Stimulated activated CD4-positive, alpha-beta T cell treated with anti-CD3 and anti-CD28 coated beads, TNF-alpha, amount 100 ng/mL, for 1 hour (primary cell): ENCODE measurements at regions not wholly inside any gene's neighbourhood (a gene's known extent, or its start where the extent isn't known, plus 50 kb on each side); places are given as distances from the start of the nearest gene placed in this dataset.
"Not testable (repeated sequence)": the region's sequence is repeated elsewhere in the genome, so short reads cannot be mapped to it uniquely, and the experiment has no call there.

Source experiments
- DNase-seq, 3 donors: peaks; one replicate each; pipeline ENCODE4 v3.0.0-alpha.2; 2020; ENCODE audit warnings: low read depth in 3 of 3, low spot score in 1 of 3

DNA sequence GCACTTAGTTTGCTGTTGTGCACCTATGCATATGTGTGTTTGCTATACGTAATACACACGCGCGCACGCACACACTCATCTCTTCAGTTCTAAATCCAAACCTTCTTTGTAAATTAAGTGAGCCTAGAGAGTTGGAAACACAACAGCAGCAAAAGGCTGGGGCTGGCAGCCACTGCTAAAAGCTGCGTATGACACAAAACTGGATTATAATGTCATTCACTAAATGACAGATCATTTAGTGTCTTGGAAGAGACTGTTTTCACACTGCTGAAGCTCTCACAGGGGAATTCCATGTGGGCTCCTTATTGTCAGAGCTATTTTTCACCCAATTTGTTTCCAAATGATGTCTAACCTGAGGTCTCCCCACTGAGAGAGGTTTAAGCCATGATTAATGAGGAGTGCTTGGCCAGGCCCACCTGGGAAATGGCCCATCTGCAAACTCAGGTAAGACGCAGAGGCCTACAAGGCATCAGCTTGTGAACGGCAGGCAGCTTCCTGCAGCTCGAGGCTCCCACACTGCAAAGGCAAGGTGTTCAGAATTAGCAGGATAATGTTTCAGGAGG is 94.2 kb downstream of the OLIG3 start:
- no peak for DNase-seq

- no peak for DNase-seq
These were observed 98.9 kb downstream of the OLIG3 start for GRCh38 chr6:137395316-137395715.

GRCh38 chr6:137391061-137391814 is 103.0 kb downstream of the OLIG3 start:
- DNase-seq, result no peak

GRCh38 chr6:137390334-137390733 is 103.9 kb downstream of the OLIG3 start:
- DNase-seq, result no peak

GRCh38 chr6:137389150-137389704 is 105.0 kb downstream of the OLIG3 start:
- DNase-seq, result peak; percentile 20 to 50 (median 44)

DNA sequence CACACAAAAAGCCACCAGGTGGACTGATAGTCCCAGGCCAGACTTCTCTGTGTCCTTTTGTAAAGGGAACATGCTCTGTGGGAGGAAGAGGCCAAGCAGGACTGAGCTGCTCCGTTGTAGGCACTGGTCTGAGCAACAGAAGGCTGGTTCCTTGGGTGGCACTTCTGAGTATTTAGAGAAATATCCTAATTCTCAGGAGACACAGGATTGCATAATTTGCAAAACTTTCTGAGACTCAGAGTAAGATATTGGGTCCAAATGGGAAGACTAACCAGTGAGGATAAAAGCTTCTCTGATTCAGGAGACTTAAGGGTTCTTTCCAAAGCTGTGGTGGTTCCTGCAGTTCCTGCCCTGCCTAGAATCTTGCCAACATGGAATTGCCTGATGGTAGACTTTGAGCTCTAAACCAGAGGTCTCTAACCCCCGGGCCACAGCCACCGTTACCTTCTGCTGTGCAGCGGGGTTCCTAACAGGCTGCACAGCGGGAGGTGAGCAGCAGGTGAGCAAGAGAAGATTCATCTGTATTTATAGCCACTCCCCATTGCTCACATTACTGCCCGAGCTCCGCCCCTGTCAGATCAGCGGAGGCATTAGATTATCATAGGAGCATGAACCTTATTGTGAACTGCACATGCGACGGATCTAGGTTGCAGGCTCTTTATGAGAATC is 107.0 kb downstream of the OLIG3 start:
- DNase-seq, result no peak

GRCh38 chr6:137383287-137383686 is 110.9 kb downstream of the OLIG3 start:
- not testable (repeated sequence) for DNase-seq

- DNase-seq, result no peak
These were observed 116.2 kb downstream of the OLIG3 start for GRCh38 chr6:137378090-137378369.

DNA sequence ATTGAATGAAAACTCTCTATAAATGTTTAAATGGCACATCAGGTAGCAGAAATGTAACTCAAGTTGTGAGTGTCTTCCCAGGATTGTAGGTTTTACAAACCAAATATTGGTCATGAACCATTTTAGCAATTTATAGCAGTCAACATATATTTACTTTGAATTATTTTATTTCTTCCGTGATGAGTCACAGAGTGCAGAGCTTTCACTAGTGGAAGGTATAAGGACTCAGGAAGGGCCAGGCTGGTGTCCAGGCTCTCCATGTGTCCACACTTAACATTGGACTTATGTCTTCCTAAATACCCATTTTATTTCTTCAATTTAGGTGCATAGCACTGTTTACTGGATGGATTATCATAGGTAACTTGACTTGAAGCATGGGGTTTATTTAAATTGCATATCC is 120.9 kb downstream of the OLIG3 start:
- DNase-seq, result no peak

DNA sequence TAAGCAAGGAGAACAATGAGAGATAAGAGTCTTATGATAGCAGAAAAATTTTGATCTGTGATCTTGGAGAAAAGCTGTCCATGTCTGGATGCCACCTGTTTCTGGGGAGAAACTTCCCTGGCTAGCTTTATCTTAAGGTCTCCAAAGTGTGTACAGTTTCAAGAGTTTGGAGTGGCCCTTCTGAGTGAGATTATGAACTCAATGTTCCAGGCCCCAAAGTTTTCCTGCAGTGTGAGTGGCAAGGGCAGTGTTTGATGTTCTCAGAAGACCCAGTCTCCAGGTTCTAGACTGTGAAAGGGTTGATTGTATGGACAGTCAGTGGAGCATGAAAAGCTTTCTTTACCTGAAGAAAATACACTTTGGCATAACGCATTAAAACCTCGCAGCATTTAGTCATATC is 121.7 kb downstream of the OLIG3 start:
- DNase-seq, result no peak

- DNase-seq, result no peak
These were observed 122.6 kb downstream of the OLIG3 start for GRCh38 chr6:137371634-137372016.

- DNase-seq, result no peak
These were observed 123.1 kb downstream of the OLIG3 start for GRCh38 chr6:137370871-137371633.

DNA sequence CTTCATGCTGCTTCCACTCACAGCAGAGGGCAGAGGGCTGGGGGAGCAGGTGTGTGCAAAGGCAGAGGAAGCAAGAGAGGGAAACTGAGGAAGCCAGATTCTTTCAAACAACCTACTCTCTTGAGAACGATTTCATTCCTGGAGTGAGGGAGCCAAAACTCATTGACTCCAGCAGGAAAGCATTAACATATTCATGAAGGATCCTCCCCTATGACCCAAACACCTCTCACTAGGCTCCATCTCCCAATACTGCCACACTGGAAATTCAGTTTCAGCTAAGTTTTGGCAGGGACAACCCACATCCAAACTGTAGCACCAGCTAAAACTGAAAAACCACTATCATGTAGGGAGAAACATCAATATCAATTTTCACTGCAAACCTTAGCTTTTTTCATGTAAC is 125.1 kb downstream of the OLIG3 start:
- no peak for DNase-seq

DNA sequence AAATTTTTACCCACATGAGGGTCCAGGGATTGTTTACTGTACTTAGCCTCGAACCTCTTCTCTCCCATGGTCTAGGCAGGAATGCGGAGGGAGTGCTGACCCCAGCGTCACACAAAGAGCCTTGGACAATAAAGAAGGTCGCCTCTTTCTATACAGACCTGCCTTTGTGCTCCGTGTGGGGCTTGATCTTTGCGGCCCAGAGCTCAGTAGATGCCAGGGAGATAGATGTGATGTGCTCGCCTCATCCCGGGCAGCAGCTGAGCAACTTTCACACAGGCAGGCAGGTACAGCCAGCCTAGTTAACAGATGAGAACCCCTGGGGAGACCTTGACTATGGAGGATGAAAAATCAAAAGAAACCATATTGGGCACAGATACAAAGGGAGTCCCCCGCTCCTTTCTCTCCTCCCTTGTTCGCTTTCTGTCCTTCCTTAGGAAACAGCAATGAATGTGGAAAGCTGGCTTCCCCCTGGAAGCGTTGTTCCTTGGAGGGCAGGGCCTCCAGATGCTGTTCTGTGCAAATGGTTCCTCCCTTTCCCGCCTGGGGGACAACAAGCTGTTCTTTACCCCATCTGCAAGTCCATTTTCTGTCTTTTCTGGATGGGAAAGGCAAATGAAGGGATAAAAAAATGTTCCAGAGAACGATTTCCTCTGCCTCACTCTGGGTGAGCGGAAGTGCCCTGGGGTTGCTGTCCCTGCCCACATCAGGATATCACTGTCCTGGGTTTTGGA is 128.3 kb downstream of the OLIG3 start:
- no peak for DNase-seq

DNA sequence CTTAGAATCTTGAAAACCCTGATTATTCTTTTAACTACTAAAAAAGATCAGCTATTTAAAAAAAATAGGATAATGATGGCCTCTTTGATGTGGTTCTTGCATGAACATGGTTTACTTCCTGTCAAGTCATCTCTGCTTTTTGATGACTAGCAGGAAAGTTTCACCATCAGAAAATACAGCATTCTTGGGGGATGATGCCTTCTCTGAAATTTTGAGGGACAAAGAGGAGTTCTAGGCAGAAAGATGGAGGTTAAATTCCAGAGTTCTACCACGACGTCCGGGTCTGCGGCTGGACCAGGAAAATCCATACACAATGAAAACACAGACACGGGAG is 130.4 kb downstream of the OLIG3 start:
- DNase-seq, result no peak

DNA sequence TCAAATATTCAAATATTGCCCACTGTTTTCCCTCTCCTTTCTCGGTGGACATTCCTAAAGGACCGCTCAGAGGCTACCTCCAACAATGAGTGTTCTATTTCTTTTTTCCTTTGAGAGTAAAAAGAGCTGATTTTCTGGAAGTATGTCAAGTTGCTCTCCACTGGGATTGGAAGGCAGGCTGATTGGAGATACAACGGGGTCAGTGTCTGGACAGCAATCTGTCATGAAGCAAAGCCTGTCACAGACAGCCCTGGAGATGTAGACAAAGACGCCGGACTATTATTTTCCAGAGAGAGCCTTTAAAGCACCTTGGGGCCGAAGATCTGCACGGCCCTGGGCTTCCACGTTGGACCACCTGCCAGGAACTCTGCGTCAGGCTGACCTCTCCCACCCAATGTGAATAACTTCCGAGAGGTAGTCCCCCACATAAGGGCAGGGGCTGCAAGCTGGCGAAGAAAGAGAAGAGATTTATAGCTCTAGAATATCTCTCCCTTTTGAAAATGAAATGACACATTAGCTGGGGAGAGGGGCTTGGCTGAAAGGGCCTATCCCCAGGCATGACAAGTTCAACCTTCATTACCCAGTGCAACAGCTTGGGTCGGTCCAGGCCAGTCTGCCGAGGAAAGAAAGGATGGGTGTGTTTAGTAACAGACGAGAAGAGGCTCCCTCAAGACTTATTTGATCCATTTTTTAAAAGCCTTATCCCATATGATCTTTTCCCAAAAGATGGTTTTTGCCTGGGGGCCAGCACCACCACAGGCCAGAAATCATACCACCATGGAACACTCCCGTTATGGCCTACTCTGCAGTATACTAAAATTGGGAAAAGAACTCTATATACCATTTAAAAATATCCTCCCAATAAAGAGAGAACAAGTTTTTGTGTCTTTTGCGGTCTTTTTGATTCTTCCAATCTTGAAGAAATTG is 131.1 kb downstream of the OLIG3 start:
- DNase-seq, result no peak

- DNase-seq, result no peak
These were observed 132.5 kb downstream of the OLIG3 start for GRCh38 chr6:137361701-137362100.

- DNase-seq, result no peak
These were observed 135.9 kb downstream of the OLIG3 start for GRCh38 chr6:137358273-137358672.

DNA sequence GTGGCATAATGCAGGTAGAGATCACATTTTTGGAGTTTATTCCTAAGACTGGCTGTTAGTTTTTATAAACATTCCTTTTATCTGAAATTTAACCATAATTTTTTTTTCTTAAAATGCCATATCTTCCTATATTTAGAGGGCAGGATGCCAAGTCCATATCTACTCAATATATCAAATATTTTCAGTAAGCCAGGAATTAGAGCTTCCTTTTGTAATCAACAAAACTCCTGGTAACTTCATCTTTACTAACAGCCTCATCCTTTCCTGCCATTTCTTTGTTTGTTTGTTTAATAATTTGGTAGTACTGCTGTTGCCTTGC is 136.3 kb downstream of the OLIG3 start:
- no peak for DNase-seq

- no peak for DNase-seq
These were observed 136.8 kb downstream of the OLIG3 start for GRCh38 chr6:137357263-137357947.
